GM18873 (cell line): ENCODE measurements at regions not wholly inside any gene's neighbourhood (a gene's known extent, or its start where the extent isn't known, plus 50 kb on each side); places are given as distances from the start of the nearest gene placed in this dataset.

Experiments
- ATAC-seq: cut with Tn5 transposase; IDR thresholded peaks from one replicate; pipeline ENCODE4 v1.9.1; 2021; ENCODE audit warnings: mild to moderate bottlenecking, moderate library complexity, moderate number of reproducible peaks; ENCODE audit not compliant: unreplicated experiment, low FRiP score

DNA sequence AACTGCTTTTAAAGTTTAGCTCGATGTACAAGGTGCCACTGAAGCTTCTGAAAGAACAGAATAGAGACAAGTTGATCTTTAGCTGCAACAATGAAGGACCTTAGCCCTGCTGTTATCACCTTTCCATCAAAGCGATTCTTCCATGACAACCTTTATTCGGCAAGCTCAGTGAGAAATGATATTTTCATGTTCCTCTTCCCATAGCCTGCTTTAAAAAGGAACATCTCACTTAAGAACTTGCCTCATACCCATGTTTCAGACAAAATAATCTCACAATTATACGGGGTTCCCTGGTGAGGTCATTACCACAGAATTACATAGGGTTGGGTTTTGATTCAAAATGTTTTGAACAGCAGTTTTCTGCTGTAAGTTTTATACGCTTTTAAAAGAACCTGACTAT lies 264.2 kb downstream of the THBS2 start:
- no peak for ATAC-seq

- ATAC-seq: no peak
These were observed 264.8 kb downstream of the THBS2 start for GRCh38 chr6:168988801-168989200.

GRCh38 chr6:168988280-168988679 lies 265.4 kb downstream of the THBS2 start:
- no peak for ATAC-seq

GRCh38 chr6:168985705-168986104 lies 267.9 kb downstream of the THBS2 start:
- no peak for ATAC-seq

DNA sequence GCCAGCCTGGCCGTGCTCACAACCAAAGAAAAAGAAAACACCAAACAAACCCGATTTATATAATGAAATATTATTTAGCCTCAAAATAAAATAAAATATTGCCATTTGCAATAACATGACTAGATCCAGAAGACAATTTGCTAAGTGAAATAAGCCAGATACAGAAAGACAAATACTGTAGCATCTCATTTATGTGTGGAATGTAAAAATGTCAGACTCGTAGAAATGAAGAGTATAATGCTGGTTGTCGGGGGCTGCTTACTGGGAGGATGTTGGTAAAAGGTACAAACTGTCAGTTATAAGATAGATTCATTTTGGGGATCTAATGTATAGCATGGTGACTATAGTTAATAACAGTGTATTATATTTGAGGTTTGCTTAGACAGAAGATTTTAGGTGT lies 269.7 kb downstream of the THBS2 start:
- no peak for ATAC-seq

- no peak for ATAC-seq
These were observed 272.5 kb downstream of the THBS2 start for GRCh38 chr6:168981187-168981586.

GRCh38 chr6:168979254-168979653 lies 274.4 kb downstream of the THBS2 start:
- no peak for ATAC-seq

DNA sequence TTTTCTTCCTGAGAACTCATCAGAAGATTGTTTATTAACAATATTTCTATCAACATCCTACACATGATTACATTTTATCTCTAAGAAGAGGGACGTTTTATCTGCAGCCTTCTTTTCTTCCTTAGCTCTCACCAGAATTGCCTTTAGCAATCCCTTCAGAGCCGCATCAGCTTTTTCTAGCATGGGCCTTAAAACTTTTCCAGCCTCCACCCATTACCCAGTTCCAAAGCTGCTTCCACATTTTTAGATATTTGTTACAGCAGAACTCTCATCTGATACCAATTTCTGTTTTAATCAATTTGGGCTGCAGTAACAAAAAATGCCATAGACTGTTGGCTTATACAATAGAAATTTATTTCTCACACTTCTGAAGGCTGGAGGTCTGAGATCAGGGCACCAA lies 281.5 kb downstream of the THBS2 start:
- ATAC-seq: no peak

GRCh38 chr6:168971549-168971948 lies 282.1 kb downstream of the THBS2 start:
- no peak for ATAC-seq

- no peak for ATAC-seq
These were observed 284.8 kb downstream of the THBS2 start for GRCh38 chr6:168968801-168969200.

DNA sequence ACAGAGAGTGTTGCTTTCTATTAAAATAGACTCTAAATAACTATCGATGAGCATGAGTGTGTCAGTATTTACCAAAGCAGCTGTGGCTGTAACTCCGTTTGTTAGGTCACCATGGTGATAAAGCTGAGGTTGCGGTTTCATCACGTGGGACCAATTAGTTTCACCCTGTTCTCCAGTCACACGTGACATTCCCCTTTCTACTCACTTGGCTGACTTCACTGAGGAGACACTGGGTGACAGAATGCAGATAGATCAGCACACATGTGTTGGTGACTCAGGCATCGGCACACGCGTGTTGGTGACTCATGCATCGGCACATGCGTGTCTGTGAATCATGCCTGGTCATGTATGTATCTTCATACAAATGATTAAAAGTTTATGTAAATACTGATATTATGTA lies 285.4 kb downstream of the THBS2 start:
- no peak for ATAC-seq

- ATAC-seq: no peak
These were observed 286.2 kb downstream of the THBS2 start for GRCh38 chr6:168967281-168967925.

- ATAC-seq: no peak
These were observed 289.4 kb downstream of the THBS2 start for GRCh38 chr6:168964138-168964835.

DNA sequence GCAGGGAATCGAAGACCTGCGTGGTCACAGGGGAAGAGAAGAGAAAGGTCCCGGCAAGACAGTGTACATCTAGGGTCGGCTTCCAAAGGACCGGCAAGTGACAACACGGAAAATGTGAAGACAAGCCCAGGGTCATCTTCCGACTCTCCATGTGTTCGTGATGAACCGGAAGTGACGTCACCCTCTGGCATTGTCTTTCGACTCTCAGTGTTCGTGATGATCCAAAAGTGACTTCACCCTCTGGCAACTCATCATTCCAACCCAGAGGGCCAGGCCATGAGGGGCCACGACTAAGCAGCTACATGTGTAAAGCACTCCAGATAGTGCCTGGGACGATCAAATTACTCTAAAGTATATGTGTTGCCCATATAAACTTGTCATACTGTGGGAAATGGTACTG lies 290.8 kb downstream of the THBS2 start:
- no peak for ATAC-seq

- ATAC-seq: no peak
These were observed 292.4 kb downstream of the THBS2 start for GRCh38 chr6:168961264-168961656.

- no peak for ATAC-seq
These were observed 292.9 kb downstream of the THBS2 start for GRCh38 chr6:168960551-168961263.

DNA sequence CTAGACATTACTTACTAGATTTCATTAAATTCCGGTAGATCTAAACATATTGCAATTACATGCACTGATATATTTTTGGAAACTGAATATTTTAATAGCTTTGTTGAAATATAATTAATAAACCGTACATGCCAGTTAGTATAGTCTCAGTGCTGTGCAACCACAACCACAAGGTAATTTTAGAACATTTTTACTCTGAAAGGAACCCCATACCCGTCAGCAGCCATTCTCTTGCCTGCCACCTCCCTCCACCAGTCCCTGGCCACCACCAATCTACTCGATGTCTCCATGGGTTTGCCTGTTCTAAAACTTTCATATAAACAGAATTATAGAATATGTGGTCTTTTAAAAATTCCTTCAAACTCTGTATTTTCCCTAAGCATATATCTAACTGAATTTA lies 293.9 kb downstream of the THBS2 start:
- no peak for ATAC-seq

DNA sequence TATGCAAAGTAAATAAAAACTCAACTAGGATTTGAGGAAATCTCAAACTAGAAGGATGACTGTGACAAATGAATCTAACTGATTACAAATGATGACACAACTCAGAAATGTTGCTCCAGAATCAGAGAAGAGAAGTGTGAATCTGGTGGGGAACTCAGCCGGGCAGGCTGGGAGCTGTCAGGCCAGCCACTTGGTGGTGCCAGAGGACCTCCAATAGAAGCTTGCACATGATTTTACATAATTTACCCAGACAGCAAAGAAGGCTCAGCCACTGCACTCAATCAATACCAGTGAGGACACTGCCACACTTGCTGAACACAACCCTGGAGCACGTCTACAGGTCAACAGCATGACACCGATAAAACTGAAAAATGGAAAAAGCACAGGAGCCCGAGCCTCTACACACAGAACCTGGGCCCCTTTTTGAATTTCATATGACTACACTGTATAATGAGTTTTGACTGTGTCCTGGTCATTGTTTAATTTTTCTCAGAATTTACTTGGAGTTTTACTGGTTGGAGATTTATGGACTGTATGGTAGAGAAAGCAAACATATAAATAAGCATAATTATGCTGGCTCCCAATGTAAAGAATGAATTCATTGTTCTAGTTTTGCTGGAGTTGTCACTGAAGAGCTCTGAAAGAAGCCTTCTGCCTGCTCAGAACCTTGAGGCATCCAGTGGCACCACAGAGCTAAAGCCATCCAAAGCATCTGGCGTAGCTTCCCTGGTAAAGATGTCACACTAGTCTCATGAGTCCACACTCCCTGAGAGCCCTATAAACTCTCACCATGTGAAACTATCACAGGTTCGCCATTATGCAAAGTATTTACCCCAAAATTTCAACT lies 296.5 kb downstream of the THBS2 start:
- no peak for ATAC-seq

DNA sequence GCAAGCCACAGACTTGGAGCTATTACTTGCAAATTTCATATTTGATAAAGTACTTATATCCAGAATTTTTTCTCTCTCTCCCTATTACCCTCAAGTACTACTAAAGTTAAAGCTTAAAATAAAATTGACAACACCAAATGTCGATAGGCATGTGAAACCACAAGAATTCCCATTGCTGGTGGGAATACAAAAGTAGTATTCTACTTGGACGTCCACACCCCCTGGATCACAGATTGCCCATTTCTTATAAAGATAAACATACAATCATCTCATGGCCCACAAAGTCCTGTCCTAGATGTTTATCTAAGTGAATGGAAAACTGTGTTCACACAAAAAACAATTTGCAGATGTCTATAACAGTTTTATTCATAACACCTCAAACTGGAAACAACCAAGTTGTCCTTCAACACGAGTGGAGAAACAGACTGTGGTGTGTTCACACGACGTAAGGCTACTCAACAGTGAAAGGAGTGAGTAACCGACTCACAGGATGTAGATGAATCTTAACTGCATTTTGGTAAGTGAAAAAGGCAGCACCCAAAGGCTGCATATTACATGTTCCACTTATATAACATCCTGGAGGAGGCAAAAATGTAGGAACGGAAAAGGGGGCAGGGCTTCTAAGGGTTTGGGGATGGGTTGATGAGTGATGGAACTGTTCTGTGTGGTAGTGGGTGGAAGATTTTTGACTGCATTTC lies 297.4 kb downstream of the THBS2 start:
- ATAC-seq: no peak

- ATAC-seq: no peak
These were observed 300.2 kb downstream of the THBS2 start for GRCh38 chr6:168953461-168953860.
